ENCODE measurements at regions not wholly inside any gene's neighbourhood (a gene's known extent, or its start where the extent isn't known, plus 50 kb on each side); places are given as distances from the start of the nearest gene placed in this dataset.

DNA sequence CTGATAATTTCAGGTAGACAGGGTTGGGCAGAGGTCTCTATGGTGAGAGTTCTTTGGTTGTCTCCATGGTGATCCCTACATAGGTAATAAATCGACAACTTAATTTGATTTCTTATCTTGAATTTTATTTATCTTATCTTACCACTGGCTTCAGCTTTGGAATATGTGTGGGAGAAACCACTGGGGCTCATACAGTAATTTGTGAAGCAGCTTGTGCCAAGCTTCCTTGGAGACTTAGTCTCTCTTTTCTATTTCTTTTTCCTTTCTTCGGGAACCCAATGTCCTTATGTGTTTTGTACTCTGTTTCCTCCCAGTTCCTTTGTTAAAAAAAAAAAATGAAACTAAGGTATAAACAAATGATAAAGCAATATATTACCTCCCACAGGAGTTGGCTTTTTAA is 242.4 kb upstream of the CNKSR2 start:
- no peak for TF ChIP-seq POLR2A (IDR thresholded peaks at IDR 0.05; ENCODE audit: low read depth, low read length)
- no peak for TF ChIP-seq POLR2AphosphoS5 (IDR thresholded peaks at IDR 0.05; ENCODE audit: low read depth, low read length)
- TF ChIP-seq SPI1 (IDR thresholded peaks at IDR 0.05; ENCODE audit: low read depth, low read length): no peak
- TF ChIP-seq PAX5 (IDR thresholded peaks at IDR 0.05; ENCODE audit: insufficient read depth, low read length, severe bottlenecking): no peak

All from GM12891 (cell line).